Heart right ventricle (tissue), 16 donors: ENCODE measurements at regions not wholly inside any gene's neighbourhood (a gene's known extent, or its start where the extent isn't known, plus 50 kb on each side); places are given as distances from the start of the nearest gene placed in this dataset.

ENCODE experiments used
- ATAC-seq, 8 donors: fragments of 200-7000 bp; cut with Tn5 transposase; one replicate each; pipeline ENCODE4 v1.9.1; 2020; ENCODE audit warnings: mild to moderate bottlenecking in 8 of 8, moderate library complexity in 8 of 8, moderate number of reproducible peaks in 1 of 8
- DNase-seq, 2 donors: peaks; one replicate each; pipeline ENCODE4 v3.0.0-alpha.2; 2020
- H3K27ac ChIP-seq, 10 donors: fragments of 200-600 bp; sonication (generic) in 2 of 10; one replicate each; pipeline versions ENCODE4 v1.5.0 to v1.8.0; 2020 to 2022; ENCODE audit warnings: mild to moderate bottlenecking in 3 of 10
- H3K27me3 ChIP-seq, 7 donors: fragments of 200-600 bp; one replicate each; pipeline ENCODE4 v1.8.0; 2021 to 2022; ENCODE audit warnings: mild to moderate bottlenecking in 2 of 7
- H3K36me3 ChIP-seq, 9 donors: fragments of 200-600 bp; sonication (generic) in 1 of 9; one replicate each; pipeline versions ENCODE4 v1.5.0 to v1.8.0; 2020 to 2022; ENCODE audit warnings: mild to moderate bottlenecking in 2 of 9
- H3K4me1 ChIP-seq, 9 donors: fragments of 200-600 bp; sonication (generic) in 1 of 9; one replicate each; pipeline versions ENCODE4 v1.5.0 to v1.8.0; 2020 to 2022; ENCODE audit warnings: mild to moderate bottlenecking in 4 of 9
- H3K4me3 ChIP-seq, 10 donors: fragments of 200-600 bp; sonication (generic) in 2 of 10; one replicate each; pipeline versions ENCODE4 v1.5.0 to v1.8.0; 2020 to 2022; ENCODE audit warnings: mild to moderate bottlenecking in 7 of 10, moderate library complexity in 2 of 10
- H3K9me3 ChIP-seq, 11 donors: fragments of 200-600 bp in 10 of 11; sonication (generic) in 2 of 11; one replicate each; pipeline versions ENCODE4 v1.5.0 to v1.8.0; 2013 to 2022; ENCODE audit warnings: mild to moderate bottlenecking in 2 of 11, control low read depth in 1 of 11, moderate library complexity in 1 of 11
- CTCF ChIP-seq, 9 donors: fragments of 200-600 bp; sonication (generic) in 2 of 9; IDR thresholded peaks; one replicate each; pipeline versions ENCODE4 v1.5.0 to v1.8.0; 2021 to 2022; ENCODE audit warnings: antibody characterized with exemption in 9 of 9, mild to moderate bottlenecking in 5 of 9, moderate library complexity in 1 of 9
- WGBS, 2 donors: extraction: QIAGEN DNeasy Blood & Tissue Kit; methylation state at CpG; one replicate each; pipeline ENCODE4 v1.1.7; 2013; ENCODE audit warnings: inconsistent platforms in 1 of 2; 5-methylcytosine and 5-hydroxymethylcytosine counted together
- intact Hi-C, 10 donors: fragments of 100-400 bp; cut with DNase I; formaldehyde crosslinking; loops; one replicate each; pipeline versions ENCODE4 v1.11.1 to v1.14.2; 2022
- donor health status: Arrhythmogenic right ventricular cardiomyopathy.
- donor health status: ischemic (EF 13 %, LVEDD 7.1; RV severe dilation, severe dysfunction).
- donor health status: healthy with polysubstance abuse.
- donor health status: DM: no; HTN: yes; CAD: no.
- donor health status: DM: no; HTN: no; CAD: no.
- donor health status: ischemic (EF 25% LVEDD 6.9; RV normal size, moderate dysfunction).
- donor health status: ischemic (EF 25% LVEDD 5.7; RV mildly dilated, moderate dysfunction).
- donor health status: healthy.
- donor health status: DM: yes; HTN: yes; CAD: no.
- donor health status: Ischemic cardiomyopathy.
- donor health status: ischemic (EF 35%, LVEDD 5.7; RV mildly dilated, moderate dysfunction).
- donor health status: nonischemic (EF 11% LVEDD 7.7; RV severe dilation, severe dysfunction).
- donor health status: DM: yes; HTN: yes; CAD: no.
- donor health status: PGD.
- donor health status: ischemic (EF 29% LVEDD 5.4; RV normal size, mild dysfunction).
- donor health status: nonischemic (EF 23%, LVEDD 6.1; RV moderate dilation, normal function).

DNA sequence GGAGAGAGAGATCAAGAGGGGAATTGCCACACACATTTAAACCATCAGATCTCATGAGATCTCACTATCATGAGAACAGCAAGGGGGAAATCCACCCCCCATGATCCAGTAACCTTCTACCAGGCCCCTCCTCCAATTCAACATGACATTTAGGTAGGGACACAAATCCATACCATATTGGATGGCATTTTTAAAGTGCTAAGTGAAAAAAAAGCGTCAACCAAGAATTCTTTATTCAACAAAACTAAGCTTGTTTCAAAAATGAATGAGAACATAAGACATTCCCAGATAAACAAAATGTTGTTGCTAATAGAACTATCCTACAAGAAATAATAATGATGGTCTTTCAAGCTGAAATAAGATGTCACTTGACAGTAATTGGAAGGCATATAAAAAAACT lies 626.2 kb upstream of the LRRTM1 start:
- Histone ChIP-seq H3K27me3 (no peaks in the 10 kb centered on the region), H3K4me1 (no peaks in the 10 kb centered on the region), H3K9me3 (peaks cover 0 to 57% (median 15%) of the 10 kb centered on the region in 11 donors), H3K27ac (no peak overlapping the region), H3K4me3 (no peak overlapping the region), H3K36me3 (no peaks in the 10 kb centered on the region)
- DNase-seq (no peak), ATAC-seq (no peak)
- 88 to 94% methylated on average over 1 of the region's 1 CpG for WGBS, 2 donors
- TF ChIP-seq CTCF (IDR thresholded peaks at IDR 0.05) = no peak
- intact Hi-C loops = no loop called here

- H3K9me3 ChIP-seq = peaks cover 0 to 38% (median 14%) of the 10 kb centered on the region in 11 donors
- no peaks in the 10 kb centered on the region for H3K4me1 ChIP-seq
- H3K4me3 ChIP-seq = no peak overlapping the region
- no peaks in the 10 kb centered on the region for H3K36me3 ChIP-seq
- WGBS, 2 donors = 63 to 75% methylated on average over 4 of the region's 4 CpGs
- H3K27ac ChIP-seq = no peak overlapping the region
- H3K27me3 ChIP-seq = no peaks in the 10 kb centered on the region
- ATAC-seq (no peak), DNase-seq (no peak)
- no peak for TF ChIP-seq CTCF (IDR thresholded peaks at IDR 0.05)
- intact Hi-C loops = no loop called here
These were observed 621.6 kb upstream of the LRRTM1 start for GRCh38 chr2:80926168-80926567.

- no peak for DNase-seq
- no peak overlapping the region for H3K4me3 ChIP-seq
- WGBS, 2 donors = 57 to 58% methylated on average over 7 of the region's 7 CpGs
- H3K36me3 ChIP-seq = no peaks in the 10 kb centered on the region
- H3K4me1 ChIP-seq = no peaks in the 10 kb centered on the region
- no peaks in the 10 kb centered on the region for H3K27me3 ChIP-seq
- intact Hi-C loops = no loop called here
- H3K27ac ChIP-seq = no peak overlapping the region
- H3K9me3 ChIP-seq = no peaks in the 10 kb centered on the region
- ATAC-seq = no peak
- TF ChIP-seq CTCF (IDR thresholded peaks at IDR 0.05) = no peak
These were observed 592.0 kb upstream of the LRRTM1 start for GRCh38 chr2:80896576-80896975.

DNA sequence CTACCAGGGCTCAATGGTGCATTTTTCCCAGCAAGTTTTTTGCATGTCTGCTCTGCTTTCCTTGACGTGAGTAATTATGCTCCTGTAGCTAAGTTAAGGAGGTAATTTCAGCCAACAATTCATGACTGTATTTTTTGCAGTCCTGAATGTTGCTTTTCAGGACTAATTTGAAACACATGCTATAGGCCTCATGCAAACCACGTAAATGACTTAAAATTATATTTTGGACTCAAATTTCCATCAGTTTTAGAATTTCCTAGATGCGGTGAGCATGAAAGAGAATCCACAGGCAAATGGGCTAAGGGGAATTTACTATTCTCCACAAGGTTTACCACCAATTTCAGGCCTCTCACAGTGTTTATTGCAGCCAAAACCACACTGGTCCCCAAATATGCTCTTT lies 589.9 kb upstream of the LRRTM1 start:
- TF ChIP-seq CTCF (IDR thresholded peaks at IDR 0.05) = no peak
- Histone ChIP-seq H3K27ac (no peak overlapping the region), H3K27me3 (no peaks in the 10 kb centered on the region), H3K36me3 (no peaks in the 10 kb centered on the region), H3K4me1 (no peaks in the 10 kb centered on the region), H3K4me3 (no peak overlapping the region), H3K9me3 (no peaks in the 10 kb centered on the region)
- DNase-seq (no peak), ATAC-seq (no peak)
- 75 to 78% methylated on average over 3 of the region's 3 CpGs for WGBS, 2 donors
- intact Hi-C loops = no loop called here

GRCh38 chr2:80893711-80894110 lies 589.2 kb upstream of the LRRTM1 start:
- no peak for DNase-seq
- Histone ChIP-seq H3K4me3 (no peak overlapping the region), H3K27me3 (no peaks in the 10 kb centered on the region), H3K36me3 (no peaks in the 10 kb centered on the region), H3K9me3 (no peaks in the 10 kb centered on the region), H3K27ac (no peak overlapping the region), H3K4me1 (no peaks in the 10 kb centered on the region)
- no peak for ATAC-seq
- intact Hi-C loops = no loop called here
- WGBS, 2 donors = 54 to 71% methylated on average over 2 of the region's 2 CpGs
- TF ChIP-seq CTCF (IDR thresholded peaks at IDR 0.05) = no peak
